GM12873 (cell line): ENCODE measurements at regions not wholly inside any gene's neighbourhood (a gene's known extent, or its start where the extent isn't known, plus 50 kb on each side); places are given as distances from the start of the nearest gene placed in this dataset.

ENCODE experiments used
- CTCF ChIP-seq: IDR thresholded peaks from 2 replicates; pipeline ENCODE4 v1.5.1; 2012; ENCODE audit warnings: low read depth, mild to moderate bottlenecking, moderate library complexity, low read length, control low read depth; ENCODE audit not compliant: insufficient read depth; ENCODE audit errors: missing control alignments

- no peak for TF ChIP-seq CTCF
These were observed 270.2 kb downstream of the PAPSS1 start for GRCh38 chr4:107449611-107450369.

DNA sequence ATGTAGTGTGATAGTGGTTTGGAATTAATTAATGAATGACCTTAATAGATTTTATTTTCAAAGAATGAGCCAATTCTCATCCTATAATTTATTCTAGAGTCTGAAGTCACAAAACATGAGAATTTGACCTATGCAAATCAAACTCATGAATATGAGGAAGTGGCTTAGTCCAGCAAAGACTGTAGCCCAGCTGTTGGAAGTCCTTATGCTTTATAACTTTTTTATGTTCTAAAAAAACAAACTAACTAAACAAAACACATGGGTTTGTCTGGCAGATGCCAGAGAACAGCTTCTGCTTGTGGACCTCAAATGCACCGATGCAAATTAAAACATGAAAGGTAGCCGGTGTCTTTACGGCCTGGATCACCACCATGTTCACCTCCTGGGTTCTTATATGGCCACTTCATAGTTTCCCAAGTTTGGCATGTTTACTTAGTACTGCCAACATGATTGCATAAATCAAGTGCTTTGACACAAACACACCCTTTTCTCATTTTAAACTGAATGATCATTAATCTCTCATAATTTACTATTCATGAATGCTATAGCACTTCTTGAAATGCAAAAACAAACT is 277.4 kb downstream of the PAPSS1 start:
- TF ChIP-seq CTCF: no peak

DNA sequence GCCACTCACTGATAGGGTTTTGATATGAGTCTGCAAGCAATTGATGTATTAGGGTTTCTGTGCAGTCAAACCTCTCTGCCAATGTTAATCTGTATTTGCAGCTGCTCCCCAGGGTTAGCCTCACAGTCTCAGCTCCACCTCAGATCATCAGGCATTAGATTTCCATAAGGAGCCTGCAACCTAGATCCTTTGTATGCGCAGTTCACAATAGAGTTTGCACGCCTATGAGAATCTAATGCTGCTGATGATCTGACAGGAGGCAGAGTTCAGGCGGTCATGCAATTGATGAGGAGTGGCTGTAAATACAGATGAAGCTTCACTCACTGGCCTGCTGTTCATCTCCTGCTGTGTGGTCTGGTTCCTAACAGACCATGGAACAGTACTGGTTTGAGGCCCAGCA is 280.6 kb downstream of the PAPSS1 start:
- TF ChIP-seq CTCF: no peak

DNA sequence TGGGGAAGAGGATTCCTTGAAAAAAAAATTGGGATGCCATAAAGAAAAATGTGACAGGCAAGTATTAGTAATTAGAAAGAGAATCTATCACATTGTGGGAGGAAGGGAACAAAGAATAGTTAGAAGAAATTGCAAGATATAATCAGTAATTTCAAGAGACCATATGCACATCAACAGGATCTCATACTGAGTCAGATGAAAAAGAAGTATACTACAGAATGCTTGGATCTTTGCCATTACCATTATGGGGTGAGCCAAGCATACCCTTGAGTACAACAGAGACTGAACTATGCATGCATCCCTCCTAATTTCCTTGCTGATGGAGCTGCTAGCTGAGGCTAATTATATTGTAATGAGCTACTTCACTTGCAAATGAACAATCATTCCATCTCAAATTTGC is 287.6 kb downstream of the PAPSS1 start:
- TF ChIP-seq CTCF: no peak

DNA sequence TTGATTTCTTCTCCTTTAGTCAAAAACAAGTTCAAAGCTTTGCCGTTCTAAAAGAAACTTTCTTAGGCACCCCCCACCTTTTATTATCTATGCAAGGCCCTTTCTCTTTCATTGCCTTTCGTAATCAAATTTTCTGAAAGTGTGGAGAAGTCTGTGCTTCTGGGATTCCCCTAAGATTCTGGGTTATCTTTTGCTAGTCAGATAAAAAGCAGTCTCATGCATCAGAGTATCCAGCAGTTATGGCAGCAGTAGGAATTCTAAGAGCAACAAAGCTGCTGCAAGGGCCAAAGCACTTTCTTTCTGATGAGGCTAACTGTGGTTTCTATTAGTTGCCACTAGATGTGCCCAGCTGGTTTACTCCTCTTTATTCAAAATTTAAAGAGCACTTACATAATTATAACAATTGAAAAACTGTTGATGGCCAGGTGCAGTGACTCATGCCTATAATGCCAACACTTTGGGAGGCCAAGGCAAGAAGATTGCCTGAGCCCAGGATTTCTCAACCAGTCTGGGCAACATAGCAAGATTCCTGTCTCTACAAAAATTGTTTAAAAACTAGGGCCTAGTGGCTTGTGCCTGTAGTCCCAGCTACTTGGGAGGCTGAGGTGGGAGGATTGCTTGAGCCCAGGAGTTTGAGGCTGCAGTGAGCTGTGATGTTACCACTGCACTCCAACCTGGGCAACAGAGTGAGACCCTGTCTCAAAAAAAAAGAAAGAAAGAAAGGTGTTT is 296.2 kb downstream of the PAPSS1 start:
- TF ChIP-seq CTCF: no peak

- no peak for TF ChIP-seq CTCF
These were observed 301.0 kb downstream of the PAPSS1 start for GRCh38 chr4:107419052-107419451.

DNA sequence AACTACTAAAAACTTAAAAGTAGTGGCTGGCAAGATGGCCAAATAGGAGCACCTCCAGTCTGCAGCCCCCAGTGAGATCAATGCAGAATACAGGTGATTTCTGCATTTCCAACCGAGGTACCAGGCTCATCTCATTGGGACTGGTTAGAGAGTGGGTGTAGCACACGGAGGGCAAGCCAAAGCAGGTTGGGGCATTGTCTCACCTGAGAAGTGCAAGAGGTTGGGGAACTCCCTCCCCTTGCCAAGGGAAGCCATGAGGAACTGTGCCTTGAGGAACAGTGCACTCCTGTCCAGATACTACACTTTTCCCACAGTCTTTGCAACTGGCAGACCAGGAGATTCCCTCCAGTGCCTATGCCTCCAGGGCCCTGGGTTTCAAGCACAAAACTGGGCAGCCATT is 311.1 kb downstream of the PAPSS1 start:
- no peak for TF ChIP-seq CTCF
